ENCODE measurements at regions not wholly inside any gene's neighbourhood (a gene's known extent, or its start where the extent isn't known, plus 50 kb on each side); places are given as distances from the start of the nearest gene placed in this dataset.

DNA sequence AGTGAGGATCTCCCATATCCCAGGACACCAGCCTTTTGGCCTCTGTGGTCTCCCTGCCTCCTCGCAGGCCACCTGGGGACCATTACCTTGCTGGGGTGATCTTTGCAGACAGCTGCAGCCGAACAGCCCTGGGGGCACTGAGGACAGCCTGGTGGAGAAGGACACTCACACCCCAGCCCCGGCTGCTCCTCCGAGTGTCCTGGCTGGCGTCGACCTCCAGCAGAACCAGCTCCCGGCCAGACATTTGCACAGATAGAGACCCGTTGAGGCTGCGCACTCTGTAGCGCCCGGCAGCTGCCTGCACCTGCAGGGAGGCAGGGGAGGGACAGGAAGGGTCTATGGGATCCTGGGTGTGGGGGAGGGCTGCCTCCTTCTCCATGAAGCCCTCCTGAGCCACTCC is 90.3 kb downstream of the RMI2 start:
- intact Hi-C loops (cut with DNase I): no loop called here
- DNase-seq (ENCODE audit: low spot score): no peak

- intact Hi-C loops (cut with DNase I): no loop called here
- DNase-seq (ENCODE audit: low spot score): no peak
Measured at GRCh38 chr16:11437069-11437468, 91.8 kb downstream of the RMI2 start.

GRCh38 chr16:11439790-11440656 is 94.8 kb downstream of the RMI2 start:
- intact Hi-C loops (cut with DNase I): loop anchor here in 1 of 2 donors (2.0 kb wide), 1 partner anchor 39 kb away; no protein-coding TSS in a partner anchor
- no peak for DNase-seq (ENCODE audit: low spot score)

GRCh38 chr16:11440657-11441012 is 95.4 kb downstream of the RMI2 start:
- intact Hi-C loops (cut with DNase I): loop anchor here in 1 of 2 donors (2.0 kb wide), 1 partner anchor 38 kb away; no protein-coding TSS in a partner anchor

DNA sequence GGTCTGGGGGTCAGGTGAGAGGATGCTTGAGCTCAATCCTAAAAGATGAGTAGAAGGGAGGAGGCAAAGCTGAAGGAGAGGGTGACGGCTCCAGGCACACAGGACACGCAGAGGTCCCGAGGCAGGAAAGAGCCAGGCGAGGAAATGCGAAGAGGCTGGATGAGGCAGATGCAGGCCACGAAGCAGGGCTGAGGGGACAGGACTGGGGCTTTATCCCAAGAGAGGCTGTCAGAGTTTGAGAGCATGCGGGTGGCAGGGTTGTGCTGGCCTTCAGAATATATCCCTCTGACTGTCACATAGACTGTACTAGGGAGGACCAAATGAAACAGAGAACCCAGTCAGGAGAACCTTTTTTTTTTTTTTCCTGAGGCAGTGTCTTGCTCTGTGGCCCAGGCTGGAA is 100.2 kb downstream of the RMI2 start:
- intact Hi-C loops (cut with DNase I): loop anchor here in 1 of 2 donors (5.0 kb wide), 1 partner anchor 282 kb away; no protein-coding TSS in a partner anchor

More at GRCh38 chr16:11440657-11441012, 95.4 kb downstream of the RMI2 start:
- no peak for DNase-seq (ENCODE audit: low spot score)

DNA sequence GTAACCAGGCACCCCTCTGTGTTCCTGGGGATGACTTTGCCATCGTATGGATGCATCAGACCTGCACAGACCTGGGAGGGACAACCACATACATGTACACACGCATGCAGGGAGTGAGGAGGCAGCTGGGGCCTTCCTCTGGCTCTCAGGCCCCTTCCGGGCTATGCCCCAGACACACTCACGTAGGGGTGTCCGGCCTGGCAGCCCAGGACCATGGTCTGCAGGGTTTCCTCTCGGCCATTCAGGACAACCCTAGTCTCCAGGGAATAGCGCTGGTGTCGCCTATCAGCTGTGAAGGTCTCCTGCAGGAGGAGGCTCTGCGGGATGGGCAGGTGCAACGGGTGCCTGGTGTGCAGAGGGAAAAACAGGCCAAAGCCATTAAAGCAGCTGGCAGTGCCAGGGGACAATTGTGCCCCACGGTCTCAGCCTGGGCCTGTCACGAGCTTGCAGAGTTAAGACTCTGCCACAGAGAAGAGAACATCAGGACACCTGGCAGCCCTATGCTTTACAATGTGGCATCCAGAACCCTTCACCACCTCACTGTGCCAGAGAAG is 101.4 kb downstream of the RMI2 start:
- intact Hi-C loops (cut with DNase I): loop anchor here in 1 of 2 donors (5.0 kb wide), 1 partner anchor 281 kb away; no protein-coding TSS in a partner anchor
- no peak for DNase-seq (ENCODE audit: low spot score)

More for the DNA sequence above, 100.2 kb downstream of the RMI2 start:
- no peak for DNase-seq (ENCODE audit: low spot score)

GRCh38 chr16:11447272-11447671 is 102.0 kb downstream of the RMI2 start:
- intact Hi-C loops (cut with DNase I): loop anchor here in 1 of 2 donors (5.0 kb wide), 1 partner anchor 280 kb away; no protein-coding TSS in a partner anchor

GRCh38 chr16:11447836-11448235 is 102.6 kb downstream of the RMI2 start:
- intact Hi-C loops (cut with DNase I): loop anchor here in 1 of 2 donors (5.0 kb wide), 1 partner anchor 279 kb away; no protein-coding TSS in a partner anchor
- DNase-seq (ENCODE audit: low spot score): no peak

More at GRCh38 chr16:11447272-11447671, 102.0 kb downstream of the RMI2 start:
- DNase-seq (ENCODE audit: low spot score): no peak

DNA sequence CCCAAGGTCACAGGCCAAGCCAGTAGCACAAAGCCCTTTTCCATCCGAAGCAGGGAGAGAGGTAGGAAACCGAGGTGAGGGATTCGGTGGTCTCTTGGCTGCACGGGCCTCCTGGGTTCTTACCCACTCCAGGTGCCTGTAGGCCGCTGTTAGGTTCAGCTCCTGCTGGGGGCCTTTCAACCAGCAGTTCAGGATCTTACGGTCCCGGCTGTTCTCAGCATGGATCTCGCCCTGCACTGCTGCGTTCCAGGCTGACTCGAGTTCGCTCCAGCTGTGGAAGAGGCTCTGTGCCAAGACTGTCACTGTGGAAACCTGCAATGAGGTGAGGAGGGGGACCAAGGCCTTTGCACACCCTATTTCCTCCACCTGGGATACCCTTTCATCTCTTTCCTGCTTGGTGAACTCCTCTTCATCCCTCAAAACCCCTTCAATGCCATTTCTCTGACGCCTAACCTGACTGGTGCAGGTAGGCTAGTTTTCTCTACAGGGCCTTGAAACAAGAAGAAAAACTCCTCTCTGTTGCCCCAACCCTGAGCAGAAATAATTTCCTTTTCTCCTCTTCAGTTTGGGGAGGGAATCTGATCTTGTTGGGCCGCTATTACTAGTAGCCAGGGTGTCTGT is 103.6 kb downstream of the RMI2 start:
- DNase-seq (ENCODE audit: low spot score): no peak
- intact Hi-C loops (cut with DNase I): loop anchor here in 1 of 2 donors (5.0 kb wide), 1 partner anchor 278 kb away; no protein-coding TSS in a partner anchor

DNA sequence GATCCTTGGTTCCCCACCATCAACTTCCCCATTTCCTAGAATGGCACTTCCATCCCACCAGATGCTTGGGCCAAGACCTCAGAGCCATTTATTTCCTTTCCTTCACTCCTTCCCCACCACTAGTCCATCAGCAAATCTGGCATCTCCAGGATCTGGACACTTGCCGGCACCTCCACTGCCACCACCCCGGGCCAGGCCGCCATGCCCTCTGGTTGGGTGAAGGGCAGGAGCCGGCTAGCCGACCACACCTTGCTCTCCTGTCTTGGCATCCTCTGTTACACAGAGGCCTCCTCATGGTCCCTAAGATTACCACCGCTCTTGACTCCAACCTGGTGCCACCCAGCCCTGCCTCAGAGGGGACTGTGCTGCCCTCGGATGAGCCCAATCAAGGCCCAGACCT is 104.5 kb downstream of the RMI2 start:
- no peak for DNase-seq (ENCODE audit: low spot score)
- intact Hi-C loops (cut with DNase I): loop anchor here in 1 of 2 donors (5.0 kb wide), 1 partner anchor 278 kb away; no protein-coding TSS in a partner anchor

DNA sequence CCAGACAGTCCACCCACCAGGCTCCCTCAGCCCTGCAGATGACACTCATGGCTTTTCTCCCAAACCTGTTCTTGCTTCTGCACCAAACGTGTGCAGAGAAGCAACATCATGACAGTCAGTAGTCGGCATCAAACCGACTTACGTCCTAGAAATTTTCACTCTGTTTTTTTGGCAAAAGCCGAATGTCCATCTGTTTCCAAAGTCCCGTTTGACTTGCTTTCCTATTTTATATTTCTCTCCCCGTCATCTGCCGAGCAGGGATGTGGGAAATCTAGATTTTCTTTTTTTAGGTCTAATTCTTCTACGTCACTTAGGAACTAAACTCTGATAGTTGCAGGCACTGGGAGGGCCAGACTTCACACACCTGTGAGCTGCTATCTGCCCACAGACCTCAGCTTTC is 104.9 kb downstream of the RMI2 start:
- DNase-seq (ENCODE audit: low spot score): no peak
- intact Hi-C loops (cut with DNase I): no loop called here

DNA sequence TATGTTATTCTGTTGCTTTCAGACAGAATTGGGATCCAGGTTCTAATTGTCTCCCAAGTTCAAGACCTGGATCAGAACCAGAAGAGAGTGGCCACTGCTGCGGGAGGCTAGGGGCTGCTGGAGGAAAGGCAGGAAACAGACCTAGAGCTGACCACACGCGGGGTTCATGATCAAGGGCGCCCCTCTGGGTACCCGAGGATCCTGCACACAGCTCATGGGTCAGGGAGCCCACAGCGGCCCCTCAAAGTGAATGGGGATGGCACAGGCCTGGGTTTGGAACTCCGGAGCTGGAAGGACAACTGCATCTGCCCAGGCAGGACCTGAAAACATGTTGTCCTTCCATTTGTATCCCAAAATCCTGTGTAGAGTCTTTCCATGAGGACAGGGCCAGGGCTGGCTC is 107.0 kb downstream of the RMI2 start:
- no peak for DNase-seq (ENCODE audit: low spot score)
- intact Hi-C loops (cut with DNase I): no loop called here

GRCh38 chr16:11452746-11453389 is 107.6 kb downstream of the RMI2 start:
- intact Hi-C loops (cut with DNase I): no loop called here
- no peak for DNase-seq (ENCODE audit: low spot score)

- no peak for DNase-seq (ENCODE audit: low spot score)
- intact Hi-C loops (cut with DNase I): no loop called here
Measured at GRCh38 chr16:11456741-11457140, 111.5 kb downstream of the RMI2 start.

- DNase-seq (ENCODE audit: low spot score): peak; percentile 59
- intact Hi-C loops (cut with DNase I): no loop called here
Measured at GRCh38 chr16:11459722-11460121, 114.5 kb downstream of the RMI2 start.

GRCh38 chr16:11460820-11461594 is 115.7 kb downstream of the RMI2 start:
- intact Hi-C loops (cut with DNase I): no loop called here
- DNase-seq (ENCODE audit: low spot score): peak; percentile 53

DNA sequence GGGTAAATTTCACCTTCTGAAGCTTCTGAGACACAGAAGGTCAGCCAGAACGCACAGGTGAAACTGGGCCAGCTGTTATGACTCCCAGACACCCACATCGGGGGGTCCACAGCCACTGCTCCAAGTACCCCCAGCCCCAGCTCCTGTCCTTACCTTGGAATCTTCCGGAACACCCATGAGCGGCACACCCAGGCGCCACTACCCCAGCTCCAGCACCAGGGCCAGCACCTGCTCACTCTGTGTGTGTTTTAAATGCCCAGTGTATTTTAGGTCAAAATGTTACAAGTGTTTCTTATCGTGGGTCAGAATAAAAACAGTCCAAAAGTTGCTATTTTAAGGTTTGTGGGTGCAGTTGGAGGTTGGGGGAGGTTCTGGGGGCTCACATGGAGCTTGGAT is 116.3 kb downstream of the RMI2 start:
- no peak for DNase-seq (ENCODE audit: low spot score)

GRCh38 chr16:11462036-11462435 is 116.8 kb downstream of the RMI2 start:
- no peak for DNase-seq (ENCODE audit: low spot score)
- intact Hi-C loops (cut with DNase I): no loop called here

More for the DNA sequence above, 116.3 kb downstream of the RMI2 start:
- intact Hi-C loops (cut with DNase I): no loop called here

DNA sequence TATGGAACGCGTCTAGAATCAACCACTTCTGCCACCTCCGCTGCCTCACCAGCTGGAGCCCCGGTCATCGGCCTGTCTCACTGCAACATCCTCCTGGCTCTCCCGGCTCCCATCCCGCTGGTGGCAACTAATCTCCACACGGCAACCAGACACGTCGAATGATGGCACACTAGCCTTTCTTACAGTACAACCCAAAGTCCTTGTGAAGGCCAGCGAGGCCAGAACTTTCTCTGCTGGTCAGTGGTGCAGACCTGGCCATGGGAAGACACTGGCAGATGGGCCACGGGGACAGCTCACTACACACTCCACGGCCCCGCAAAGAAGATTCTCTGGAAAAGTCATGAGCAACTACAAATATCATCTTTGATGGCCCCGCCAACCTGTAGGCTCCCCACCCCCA is 117.6 kb downstream of the RMI2 start:
- intact Hi-C loops (cut with DNase I): no loop called here
- DNase-seq (ENCODE audit: low spot score): no peak
